Activated effector memory CD4-positive, alpha-beta T cell treated with Interleukin-2 at 50 U/mL for 16 hours (primary cell): ENCODE measurements at regions not wholly inside any gene's neighbourhood (a gene's known extent, or its start where the extent isn't known, plus 50 kb on each side); places are given as distances from the start of the nearest gene placed in this dataset.

Experiments
- DNase-seq: peaks from one replicate; pipeline ENCODE4 v3.0.0-alpha.2; 2020

GRCh38 chr13:58531614-58532013 is 900.1 kb downstream of the PCDH17 start:
- no peak for DNase-seq

GRCh38 chr13:58542530-58542929 is 911.0 kb downstream of the PCDH17 start:
- no peak for DNase-seq

GRCh38 chr13:58547419-58547818 is 915.9 kb downstream of the PCDH17 start:
- no peak for DNase-seq

GRCh38 chr13:58566176-58566575 is 934.6 kb downstream of the PCDH17 start:
- DNase-seq: no peak

GRCh38 chr13:58573743-58574142 is 942.2 kb downstream of the PCDH17 start:
- DNase-seq: no peak

- no peak for DNase-seq
These were observed 943.2 kb downstream of the PCDH17 start for GRCh38 chr13:58574791-58575190.

- no peak for DNase-seq
These were observed 947.9 kb downstream of the PCDH17 start for GRCh38 chr13:58579468-58579867.

- DNase-seq: no peak
These were observed 952.4 kb downstream of the PCDH17 start for GRCh38 chr13:58583966-58584365.

GRCh38 chr13:58584610-58585009 is 953.1 kb downstream of the PCDH17 start:
- no peak for DNase-seq

GRCh38 chr13:58587183-58587582 is 955.6 kb downstream of the PCDH17 start:
- DNase-seq: no peak

- no peak for DNase-seq
These were observed 960.5 kb downstream of the PCDH17 start for GRCh38 chr13:58592052-58592451.

GRCh38 chr13:58592786-58593185 is 961.2 kb downstream of the PCDH17 start:
- DNase-seq: no peak

GRCh38 chr13:58594747-58595600 is 963.4 kb downstream of the PCDH17 start:
- DNase-seq: no peak

- no peak for DNase-seq
These were observed 966.0 kb downstream of the PCDH17 start for GRCh38 chr13:58597552-58597951.

- no peak for DNase-seq
These were observed 966.7 kb downstream of the PCDH17 start for GRCh38 chr13:58598241-58598640.

- no peak for DNase-seq
These were observed 979.6 kb downstream of the PCDH17 start for GRCh38 chr13:58611117-58611516.

- DNase-seq: no peak
These were observed 986.5 kb downstream of the PCDH17 start for GRCh38 chr13:58617880-58618665.

GRCh38 chr13:58619396-58620113 is 988.0 kb downstream of the PCDH17 start:
- no peak for DNase-seq

- DNase-seq: no peak
These were observed 988.6 kb downstream of the PCDH17 start for GRCh38 chr13:58620176-58620575.

GRCh38 chr13:58625703-58626389 is 994.3 kb downstream of the PCDH17 start:
- no peak for DNase-seq

GRCh38 chr13:58630794-58631193 is 999.2 kb downstream of the PCDH17 start:
- DNase-seq: no peak

GRCh38 chr13:58633226-58633625 is 1001.7 kb downstream of the PCDH17 start:
- no peak for DNase-seq

GRCh38 chr13:58655086-58655485 is 1023.5 kb downstream of the PCDH17 start:
- DNase-seq: no peak
